ENCODE measurements at regions not wholly inside any gene's neighbourhood (a gene's known extent, or its start where the extent isn't known, plus 50 kb on each side); places are given as distances from the start of the nearest gene placed in this dataset.

GRCh38 chr1:185448591-185449186 is 131.6 kb upstream of the IVNS1ABP start:
- Histone ChIP-seq H3K36me3 (replicated peaks) (no peaks in the 10 kb centered on the region), H3K27ac (no peak overlapping the region), H3K4me3 (ENCODE audit: low read depth, low read length) (no peak overlapping the region), H3K27me3 (replicated peaks) (no peaks in the 10 kb centered on the region)
- DNase-seq, result no peak
- TF ChIP-seq, protein P1, sequence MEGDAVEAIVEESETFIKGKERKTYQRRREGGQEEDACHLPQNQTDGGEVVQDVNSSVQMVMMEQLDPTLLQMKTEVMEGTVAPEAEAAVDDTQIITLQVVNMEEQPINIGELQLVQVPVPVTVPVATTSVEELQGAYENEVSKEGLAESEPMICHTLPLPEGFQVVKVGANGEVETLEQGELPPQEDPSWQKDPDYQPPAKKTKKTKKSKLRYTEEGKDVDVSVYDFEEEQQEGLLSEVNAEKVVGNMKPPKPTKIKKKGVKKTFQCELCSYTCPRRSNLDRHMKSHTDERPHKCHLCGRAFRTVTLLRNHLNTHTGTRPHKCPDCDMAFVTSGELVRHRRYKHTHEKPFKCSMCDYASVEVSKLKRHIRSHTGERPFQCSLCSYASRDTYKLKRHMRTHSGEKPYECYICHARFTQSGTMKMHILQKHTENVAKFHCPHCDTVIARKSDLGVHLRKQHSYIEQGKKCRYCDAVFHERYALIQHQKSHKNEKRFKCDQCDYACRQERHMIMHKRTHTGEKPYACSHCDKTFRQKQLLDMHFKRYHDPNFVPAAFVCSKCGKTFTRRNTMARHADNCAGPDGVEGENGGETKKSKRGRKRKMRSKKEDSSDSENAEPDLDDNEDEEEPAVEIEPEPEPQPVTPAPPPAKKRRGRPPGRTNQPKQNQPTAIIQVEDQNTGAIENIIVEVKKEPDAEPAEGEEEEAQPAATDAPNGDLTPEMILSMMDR (IDR thresholded peaks at IDR 0.05; ENCODE audit: low read depth, low read length, missing control alignments), result no peak
- in situ Hi-C loops (cut with HindIII; ENCODE audit: low pct_ligation_motif_present, low sequenced_read_pairs), result no loop called here

- no peak overlapping the region for H3K27ac ChIP-seq
- no peaks in the 10 kb centered on the region for H3K36me3 ChIP-seq (replicated peaks)
- DNase-seq, result no peak
- in situ Hi-C loops (cut with HindIII; ENCODE audit: low pct_ligation_motif_present, low sequenced_read_pairs), result no loop called here
- H3K4me3 ChIP-seq (ENCODE audit: low read depth, low read length), result no peak overlapping the region
- no peaks in the 10 kb centered on the region for H3K27me3 ChIP-seq (replicated peaks)
- TF ChIP-seq, protein P1 (IDR thresholded peaks at IDR 0.05; ENCODE audit: low read depth, low read length, missing control alignments), result no peak
Observed at GRCh38 chr1:185446131-185446530, 129.1 kb upstream of the IVNS1ABP start.

DNA sequence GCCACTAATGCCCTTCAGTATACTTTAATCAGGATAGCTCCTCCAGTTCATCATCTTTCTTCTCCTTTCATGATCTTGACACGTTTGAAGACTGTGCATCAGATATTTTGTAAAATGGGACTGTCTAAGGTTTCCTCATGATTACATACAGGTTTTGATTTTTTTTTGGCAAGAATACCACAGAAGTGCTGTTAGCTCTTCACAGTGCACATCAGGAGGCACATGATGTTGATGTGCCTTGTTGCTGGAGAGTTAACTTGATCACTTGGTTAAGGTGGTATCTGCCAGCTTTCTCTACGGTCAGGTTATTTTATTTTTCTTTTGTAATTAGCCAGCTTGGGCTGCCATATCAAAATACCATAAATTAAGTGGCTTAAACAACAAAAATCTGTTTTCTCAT is 128.6 kb upstream of the IVNS1ABP start:
- H3K27ac ChIP-seq, result no peak overlapping the region
- H3K36me3 ChIP-seq (replicated peaks), result no peaks in the 10 kb centered on the region
- in situ Hi-C loops (cut with HindIII; ENCODE audit: low pct_ligation_motif_present, low sequenced_read_pairs), result no loop called here
- TF ChIP-seq, protein P1 (IDR thresholded peaks at IDR 0.05; ENCODE audit: low read depth, low read length, missing control alignments), result no peak
- DNase-seq, result no peak
- no peak overlapping the region for H3K4me3 ChIP-seq (ENCODE audit: low read depth, low read length)
- no peaks in the 10 kb centered on the region for H3K27me3 ChIP-seq (replicated peaks)

DNA sequence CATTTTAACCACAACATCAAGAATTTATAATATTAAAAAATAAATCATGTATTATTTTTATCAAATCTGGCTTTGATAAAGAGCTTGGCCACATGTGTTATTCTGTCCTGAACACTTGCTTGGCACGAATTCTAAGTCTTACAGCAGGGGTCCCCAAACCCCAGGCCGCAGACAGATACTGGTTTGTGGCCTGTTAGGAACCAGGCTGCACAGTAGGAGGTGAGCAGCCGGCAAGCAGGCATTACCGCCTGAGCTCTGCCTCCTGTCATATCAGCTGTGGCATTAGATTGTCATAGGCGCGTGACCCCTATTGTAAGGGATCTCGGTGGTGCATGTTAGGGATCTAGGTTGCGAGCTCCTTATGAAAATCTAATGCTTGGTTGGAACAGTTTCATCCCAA is 127.6 kb upstream of the IVNS1ABP start:
- DNase-seq, result no peak
- in situ Hi-C loops (cut with HindIII; ENCODE audit: low pct_ligation_motif_present, low sequenced_read_pairs), result no loop called here
- TF ChIP-seq, protein P1 (IDR thresholded peaks at IDR 0.05; ENCODE audit: low read depth, low read length, missing control alignments), result no peak

GRCh38 chr1:185442050-185442449 is 125.0 kb upstream of the IVNS1ABP start:
- Histone ChIP-seq H3K27me3 (replicated peaks) (no peaks in the 10 kb centered on the region), H3K4me3 (ENCODE audit: low read depth, low read length) (no peak overlapping the region), H3K27ac (peak overlapping the region; percentile 26), H3K36me3 (replicated peaks) (no peaks in the 10 kb centered on the region)
- no peak for DNase-seq
- TF ChIP-seq, protein P1 (IDR thresholded peaks at IDR 0.05; ENCODE audit: low read depth, low read length, missing control alignments), result no peak
- in situ Hi-C loops (cut with HindIII; ENCODE audit: low pct_ligation_motif_present, low sequenced_read_pairs), result no loop called here

More for the DNA sequence above, 127.6 kb upstream of the IVNS1ABP start:
- Histone ChIP-seq H3K27ac (no peak overlapping the region), H3K4me3 (ENCODE audit: low read depth, low read length) (no peak overlapping the region), H3K27me3 (replicated peaks) (no peaks in the 10 kb centered on the region), H3K36me3 (replicated peaks) (no peaks in the 10 kb centered on the region)

DNA sequence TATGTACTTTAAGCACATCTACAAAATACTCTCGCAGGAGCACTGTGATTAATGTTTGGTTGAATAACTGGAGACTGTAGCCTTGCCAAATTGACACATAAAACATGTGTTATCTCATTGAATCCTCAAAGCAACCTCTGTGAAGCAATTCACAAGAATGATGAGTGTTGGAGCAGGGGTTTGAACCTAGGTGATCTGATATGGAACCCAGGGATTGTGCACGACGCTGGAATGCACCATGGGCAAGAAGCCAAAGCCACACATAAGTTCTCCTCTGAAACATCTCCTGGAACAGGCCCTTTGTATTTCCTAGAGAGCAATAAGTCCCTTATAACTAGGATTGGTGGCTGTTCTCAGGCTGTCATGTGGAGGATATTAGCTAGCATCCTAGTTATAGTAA is 124.6 kb upstream of the IVNS1ABP start:
- Histone ChIP-seq H3K36me3 (replicated peaks) (no peaks in the 10 kb centered on the region), H3K27ac (peak overlapping the region; percentile 29), H3K4me3 (ENCODE audit: low read depth, low read length) (no peak overlapping the region), H3K27me3 (replicated peaks) (no peaks in the 10 kb centered on the region)
- peak; percentile 81 for DNase-seq
- TF ChIP-seq, protein P1 (IDR thresholded peaks at IDR 0.05; ENCODE audit: low read depth, low read length, missing control alignments), result no peak
- in situ Hi-C loops (cut with HindIII; ENCODE audit: low pct_ligation_motif_present, low sequenced_read_pairs), result no loop called here
